ENCODE measurements at regions not wholly inside any gene's neighbourhood (a gene's known extent, or its start where the extent isn't known, plus 50 kb on each side); places are given as distances from the start of the nearest gene placed in this dataset.
A peak's percentile ranks its signal among the peaks of the same experiment; 100 is the strongest.

DNA sequence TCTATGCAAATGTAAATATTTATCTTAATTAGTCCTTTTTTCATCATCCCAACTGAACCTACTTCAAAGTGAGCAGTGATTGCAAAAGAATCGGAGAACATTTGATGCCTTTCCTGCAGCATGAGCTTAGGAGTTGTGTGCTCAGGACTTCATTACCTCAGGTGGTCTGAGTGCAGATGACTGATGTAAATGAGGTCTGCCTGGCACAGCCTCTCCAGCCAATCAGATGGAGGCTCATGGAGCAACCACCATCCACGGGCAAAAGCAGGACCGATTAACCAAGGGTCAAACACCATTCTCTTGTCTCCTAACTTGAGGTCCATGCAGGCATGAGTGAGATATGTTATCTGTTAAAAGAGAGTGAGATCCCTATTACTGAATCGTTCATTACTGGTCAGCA is 165.7 kb upstream of the CARMIL1 start:
- no peaks in the 10 kb centered on the region for H3K27me3 ChIP-seq (ENCODE audit: low read depth)
- H3K27ac ChIP-seq (replicated peaks): no peak overlapping the region
- TF ChIP-seq, protein P1, sequence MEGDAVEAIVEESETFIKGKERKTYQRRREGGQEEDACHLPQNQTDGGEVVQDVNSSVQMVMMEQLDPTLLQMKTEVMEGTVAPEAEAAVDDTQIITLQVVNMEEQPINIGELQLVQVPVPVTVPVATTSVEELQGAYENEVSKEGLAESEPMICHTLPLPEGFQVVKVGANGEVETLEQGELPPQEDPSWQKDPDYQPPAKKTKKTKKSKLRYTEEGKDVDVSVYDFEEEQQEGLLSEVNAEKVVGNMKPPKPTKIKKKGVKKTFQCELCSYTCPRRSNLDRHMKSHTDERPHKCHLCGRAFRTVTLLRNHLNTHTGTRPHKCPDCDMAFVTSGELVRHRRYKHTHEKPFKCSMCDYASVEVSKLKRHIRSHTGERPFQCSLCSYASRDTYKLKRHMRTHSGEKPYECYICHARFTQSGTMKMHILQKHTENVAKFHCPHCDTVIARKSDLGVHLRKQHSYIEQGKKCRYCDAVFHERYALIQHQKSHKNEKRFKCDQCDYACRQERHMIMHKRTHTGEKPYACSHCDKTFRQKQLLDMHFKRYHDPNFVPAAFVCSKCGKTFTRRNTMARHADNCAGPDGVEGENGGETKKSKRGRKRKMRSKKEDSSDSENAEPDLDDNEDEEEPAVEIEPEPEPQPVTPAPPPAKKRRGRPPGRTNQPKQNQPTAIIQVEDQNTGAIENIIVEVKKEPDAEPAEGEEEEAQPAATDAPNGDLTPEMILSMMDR (IDR thresholded peaks at IDR 0.05; ENCODE audit: borderline replicate concordance): no peak
- intact Hi-C loops (cut with micrococcal nuclease): no loop called here
- H3K36me3 ChIP-seq: peaks cover 51% of the 10 kb centered on the region
- DNase-seq: no peak
- peaks cover 23% of the 10 kb centered on the region for H3K4me1 ChIP-seq
- H3K4me3 ChIP-seq: no peak overlapping the region
- no peaks in the 10 kb centered on the region for H3K9me3 ChIP-seq (replicated peaks)

DNA sequence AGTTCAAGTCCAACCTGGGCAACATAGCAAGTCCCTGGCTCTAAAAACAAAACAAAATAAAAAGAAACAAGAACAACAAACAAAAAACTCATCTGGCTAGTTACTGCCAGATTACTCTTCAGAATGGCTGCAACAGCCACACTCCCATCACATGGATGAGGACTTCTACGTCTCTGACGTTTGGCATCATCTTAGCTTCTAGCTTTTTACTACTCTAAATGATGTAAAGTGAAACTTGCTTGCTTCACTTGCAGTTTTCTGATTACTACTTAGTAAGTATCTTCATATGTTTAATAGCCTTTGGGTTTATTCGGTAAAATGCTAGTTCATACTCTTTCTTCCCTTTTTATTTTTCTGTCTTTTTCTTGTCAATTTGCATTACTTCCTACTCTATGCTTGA is 161.1 kb upstream of the CARMIL1 start:
- peaks cover 51% of the 10 kb centered on the region for H3K4me1 ChIP-seq
- H3K27ac ChIP-seq (replicated peaks): no peak overlapping the region
- H3K27me3 ChIP-seq (ENCODE audit: low read depth): no peaks in the 10 kb centered on the region

DNA sequence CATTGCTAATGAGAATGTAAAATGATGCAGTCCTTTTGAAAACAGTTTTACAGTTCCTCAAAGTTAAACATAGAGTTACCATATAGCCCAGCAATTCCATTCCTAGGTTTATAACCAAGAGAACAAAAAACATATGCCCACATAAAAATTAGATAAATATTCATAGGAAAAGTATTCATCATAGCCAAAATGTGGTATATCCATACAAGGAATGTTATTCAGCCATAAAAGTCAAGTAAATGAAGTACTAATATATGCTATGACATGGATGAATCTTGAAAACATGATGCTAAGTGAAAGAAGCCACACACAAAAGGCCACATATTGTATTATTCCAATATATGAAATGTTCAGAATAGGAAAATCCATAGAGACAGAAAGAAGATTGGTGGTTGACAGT is 158.0 kb upstream of the CARMIL1 start:
- peak overlapping the region; percentile 5 for H3K4me3 ChIP-seq
- H3K9me3 ChIP-seq (replicated peaks): no peaks in the 10 kb centered on the region
- intact Hi-C loops (cut with micrococcal nuclease): no loop called here
- peaks cover 18% of the 10 kb centered on the region for H3K36me3 ChIP-seq
- no peaks in the 10 kb centered on the region for H3K27me3 ChIP-seq (ENCODE audit: low read depth)
- peak overlapping the region; percentile 77 for H3K27ac ChIP-seq (replicated peaks)
- TF ChIP-seq, protein P1 (IDR thresholded peaks at IDR 0.05; ENCODE audit: borderline replicate concordance): no peak
- peaks cover 54% of the 10 kb centered on the region for H3K4me1 ChIP-seq
- no peak for DNase-seq

More for the DNA sequence above, 161.1 kb upstream of the CARMIL1 start:
- no peaks in the 10 kb centered on the region for H3K9me3 ChIP-seq (replicated peaks)
- intact Hi-C loops (cut with micrococcal nuclease): no loop called here
- H3K36me3 ChIP-seq: peaks cover 25% of the 10 kb centered on the region
- no peak for DNase-seq
- TF ChIP-seq, protein P1 (IDR thresholded peaks at IDR 0.05; ENCODE audit: borderline replicate concordance): no peak
- H3K4me3 ChIP-seq: no peak overlapping the region

DNA sequence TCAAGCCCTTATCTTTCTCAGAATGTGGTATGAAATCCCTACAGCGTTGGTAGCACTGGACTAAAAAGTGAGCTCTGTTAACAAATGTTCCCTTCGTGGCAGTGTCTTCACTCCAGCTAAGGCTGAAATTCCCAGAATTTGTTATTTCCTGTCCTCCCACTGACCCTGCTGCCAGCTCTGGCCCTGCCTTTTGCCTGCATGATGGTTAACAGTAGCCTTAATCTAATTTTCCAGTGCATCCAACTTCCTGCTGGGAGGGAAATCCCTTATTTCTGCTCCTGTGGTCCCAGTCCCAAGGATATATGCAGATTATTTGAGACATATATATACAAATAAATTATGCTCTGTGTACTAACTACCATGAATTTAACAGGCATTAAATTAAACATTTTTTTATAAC is 157.2 kb upstream of the CARMIL1 start:
- TF ChIP-seq, protein P1 (IDR thresholded peaks at IDR 0.05; ENCODE audit: borderline replicate concordance): no peak
- Histone ChIP-seq H3K27me3 (ENCODE audit: low read depth) (no peaks in the 10 kb centered on the region), H3K4me1 (peaks cover 54% of the 10 kb centered on the region), H3K4me3 (peak overlapping the region; percentile 5), H3K9me3 (replicated peaks) (no peaks in the 10 kb centered on the region), H3K36me3 (peaks cover 18% of the 10 kb centered on the region), H3K27ac (replicated peaks) (peak overlapping the region; percentile 77)
- intact Hi-C loops (cut with micrococcal nuclease): no loop called here
- peak; percentile 33 for DNase-seq

DNA sequence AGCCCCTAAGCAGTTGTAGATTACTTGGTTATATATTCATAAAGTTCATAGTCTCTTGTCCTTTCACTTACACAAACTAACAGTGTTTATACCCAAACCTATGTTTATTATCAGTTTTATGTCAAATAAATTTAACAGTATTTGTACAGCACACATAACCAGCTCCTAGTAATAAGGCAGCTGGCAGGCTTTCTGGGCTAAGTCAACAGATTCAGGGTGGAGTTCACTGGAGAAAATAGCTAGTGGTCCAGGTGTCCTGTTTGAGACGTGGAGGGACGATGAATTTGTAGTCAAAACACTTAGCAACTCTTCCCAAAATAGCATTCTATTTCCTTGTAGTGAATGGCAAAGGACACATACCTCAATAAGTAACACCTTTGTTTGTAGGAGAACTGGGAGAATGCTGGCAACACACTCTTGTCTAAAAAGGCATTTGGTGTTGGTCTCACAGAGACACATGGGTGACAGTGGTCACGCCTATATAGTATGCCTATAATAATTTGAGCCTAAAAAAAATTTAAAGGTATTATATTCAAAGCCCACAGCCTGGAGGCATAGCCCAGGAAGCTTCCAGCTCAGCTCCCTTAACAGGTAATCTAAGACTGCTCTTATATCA is 156.4 kb upstream of the CARMIL1 start:
- Histone ChIP-seq H3K4me1 (peaks cover 59% of the 10 kb centered on the region), H3K27ac (replicated peaks) (peak overlapping the region; percentile 77), H3K27me3 (ENCODE audit: low read depth) (no peaks in the 10 kb centered on the region), H3K36me3 (peaks cover 19% of the 10 kb centered on the region), H3K4me3 (no peak overlapping the region), H3K9me3 (replicated peaks) (no peaks in the 10 kb centered on the region)
- TF ChIP-seq, protein P1 (IDR thresholded peaks at IDR 0.05; ENCODE audit: borderline replicate concordance): no peak
- no peak for DNase-seq
- intact Hi-C loops (cut with micrococcal nuclease): no loop called here

Measured in left ventricle myocardium inferior (tissue), 1 donor.